ENCODE measurements at regions not wholly inside any gene's neighbourhood (a gene's known extent, or its start where the extent isn't known, plus 50 kb on each side); places are given as distances from the start of the nearest gene placed in this dataset.

- TF ChIP-seq, protein P1, sequence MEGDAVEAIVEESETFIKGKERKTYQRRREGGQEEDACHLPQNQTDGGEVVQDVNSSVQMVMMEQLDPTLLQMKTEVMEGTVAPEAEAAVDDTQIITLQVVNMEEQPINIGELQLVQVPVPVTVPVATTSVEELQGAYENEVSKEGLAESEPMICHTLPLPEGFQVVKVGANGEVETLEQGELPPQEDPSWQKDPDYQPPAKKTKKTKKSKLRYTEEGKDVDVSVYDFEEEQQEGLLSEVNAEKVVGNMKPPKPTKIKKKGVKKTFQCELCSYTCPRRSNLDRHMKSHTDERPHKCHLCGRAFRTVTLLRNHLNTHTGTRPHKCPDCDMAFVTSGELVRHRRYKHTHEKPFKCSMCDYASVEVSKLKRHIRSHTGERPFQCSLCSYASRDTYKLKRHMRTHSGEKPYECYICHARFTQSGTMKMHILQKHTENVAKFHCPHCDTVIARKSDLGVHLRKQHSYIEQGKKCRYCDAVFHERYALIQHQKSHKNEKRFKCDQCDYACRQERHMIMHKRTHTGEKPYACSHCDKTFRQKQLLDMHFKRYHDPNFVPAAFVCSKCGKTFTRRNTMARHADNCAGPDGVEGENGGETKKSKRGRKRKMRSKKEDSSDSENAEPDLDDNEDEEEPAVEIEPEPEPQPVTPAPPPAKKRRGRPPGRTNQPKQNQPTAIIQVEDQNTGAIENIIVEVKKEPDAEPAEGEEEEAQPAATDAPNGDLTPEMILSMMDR (IDR thresholded peaks at IDR 0.05; ENCODE audit: control insufficient read depth, extremely low read depth, insufficient read depth): no peak
- DNase-seq (ENCODE audit: low read depth): no peak
- no peak overlapping the region for H3K4me3 ChIP-seq (ENCODE audit: low read depth, low read length)
Observed at GRCh38 chr1:95396557-95396956, 162.5 kb downstream of the RWDD3 start.

DNA sequence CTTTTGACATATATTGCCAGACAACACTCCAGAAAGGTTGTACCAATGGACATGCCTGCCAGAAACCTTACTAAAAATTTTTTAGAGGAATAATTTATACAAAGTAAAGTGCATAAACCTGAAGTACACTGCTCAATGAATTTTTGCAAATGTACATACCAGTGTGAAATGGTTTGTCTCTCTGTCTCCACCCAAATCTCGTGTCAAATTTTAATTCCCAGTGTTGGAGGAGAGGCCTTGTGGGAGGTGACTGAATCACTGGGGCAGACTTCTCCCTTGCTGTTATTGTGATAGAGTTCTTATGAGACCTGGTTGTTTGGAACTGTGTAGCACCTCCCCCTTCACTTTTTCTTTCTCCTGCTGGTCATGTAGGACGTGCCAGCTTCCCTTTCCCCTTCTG is 168.8 kb downstream of the RWDD3 start:
- no peak for DNase-seq (ENCODE audit: low read depth)
- TF ChIP-seq, protein P1 (IDR thresholded peaks at IDR 0.05; ENCODE audit: control insufficient read depth, extremely low read depth, insufficient read depth): no peak

GRCh38 chr1:95406279-95406678 is 172.3 kb downstream of the RWDD3 start:
- DNase-seq (ENCODE audit: low read depth): no peak
- TF ChIP-seq, protein P1 (IDR thresholded peaks at IDR 0.05; ENCODE audit: control insufficient read depth, extremely low read depth, insufficient read depth): no peak
- no peak overlapping the region for H3K4me3 ChIP-seq (ENCODE audit: low read depth, low read length)

More for the DNA sequence above, 168.8 kb downstream of the RWDD3 start:
- H3K4me3 ChIP-seq (ENCODE audit: low read depth, low read length): no peak overlapping the region

- H3K4me3 ChIP-seq (ENCODE audit: low read depth, low read length): no peak overlapping the region
- DNase-seq (ENCODE audit: low read depth): no peak
- TF ChIP-seq, protein P1 (IDR thresholded peaks at IDR 0.05; ENCODE audit: control insufficient read depth, extremely low read depth, insufficient read depth): no peak
Observed at GRCh38 chr1:95407131-95407885, 173.3 kb downstream of the RWDD3 start.

GRCh38 chr1:95407886-95408291 is 173.9 kb downstream of the RWDD3 start:
- no peak for DNase-seq (ENCODE audit: low read depth)
- no peak overlapping the region for H3K4me3 ChIP-seq (ENCODE audit: low read depth, low read length)
- TF ChIP-seq, protein P1 (IDR thresholded peaks at IDR 0.05; ENCODE audit: control insufficient read depth, extremely low read depth, insufficient read depth): no peak

GRCh38 chr1:95408507-95409136 is 174.6 kb downstream of the RWDD3 start:
- no peak overlapping the region for H3K4me3 ChIP-seq (ENCODE audit: low read depth, low read length)
- DNase-seq (ENCODE audit: low read depth): no peak
- TF ChIP-seq, protein P1 (IDR thresholded peaks at IDR 0.05; ENCODE audit: control insufficient read depth, extremely low read depth, insufficient read depth): no peak
